HG03159 (cell line): ENCODE measurements at regions not wholly inside any gene's neighbourhood (a gene's known extent, or its start where the extent isn't known, plus 50 kb on each side); places are given as distances from the start of the nearest gene placed in this dataset.
"Not testable (repeated sequence)": the region's sequence is repeated elsewhere in the genome, so short reads cannot be mapped to it uniquely, and the experiment has no call there.

Experiments
- ATAC-seq: cut with Tn5 transposase; IDR thresholded peaks from one replicate; pipeline ENCODE4 v1.9.1; 2021; ENCODE audit warnings: mild to moderate bottlenecking, moderate library complexity; ENCODE audit not compliant: unreplicated experiment

DNA sequence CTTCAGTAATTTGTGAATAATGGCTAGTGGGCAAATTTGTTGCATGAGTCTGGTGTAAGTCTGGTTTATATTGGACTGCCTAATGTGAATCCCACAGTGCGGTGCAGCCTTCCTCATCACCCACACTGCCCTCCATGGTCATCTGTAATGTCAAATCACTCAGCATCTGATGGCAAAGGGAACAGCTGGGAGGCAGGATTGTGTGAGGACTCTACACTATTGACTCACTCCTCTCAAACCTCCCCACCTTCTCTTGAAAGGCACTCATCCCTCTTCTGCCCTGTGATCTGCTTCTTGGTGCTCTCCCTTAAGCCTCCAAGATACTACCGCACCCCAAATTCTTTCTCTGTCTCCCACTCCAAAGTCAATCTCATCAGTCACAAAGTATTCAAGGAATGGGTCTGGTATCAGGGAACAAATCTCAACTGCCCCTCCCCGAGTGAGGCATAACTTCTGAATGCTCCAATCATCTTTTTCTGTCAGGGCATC, 146.0 kb upstream of the BEND6 start:
- ATAC-seq: no peak

GRCh38 chr6:56807989-56808337, 146.9 kb upstream of the BEND6 start:
- no peak for ATAC-seq

GRCh38 chr6:56807326-56807988, 147.4 kb upstream of the BEND6 start:
- ATAC-seq: no peak

DNA sequence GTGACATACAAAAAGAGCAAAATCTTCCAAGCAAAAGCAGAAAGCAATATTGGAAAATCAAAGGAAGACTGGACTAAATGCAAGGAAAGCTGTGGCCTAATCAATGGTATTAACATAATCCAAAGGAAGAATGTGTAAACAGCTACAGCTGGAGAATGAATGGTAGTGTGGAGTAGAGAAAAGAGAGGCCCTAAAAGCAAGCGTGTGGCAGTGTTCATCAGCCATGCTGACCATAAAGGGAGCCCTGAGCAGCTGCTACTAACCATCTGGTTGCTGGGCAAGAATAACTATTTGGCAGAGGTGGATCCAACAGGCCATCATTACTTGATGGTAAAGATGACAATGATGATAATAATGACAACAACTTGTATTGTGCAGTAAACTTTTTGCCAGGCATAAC, 148.5 kb upstream of the BEND6 start:
- ATAC-seq: no peak

GRCh38 chr6:56804996-56805395, 149.9 kb upstream of the BEND6 start:
- no peak for ATAC-seq

DNA sequence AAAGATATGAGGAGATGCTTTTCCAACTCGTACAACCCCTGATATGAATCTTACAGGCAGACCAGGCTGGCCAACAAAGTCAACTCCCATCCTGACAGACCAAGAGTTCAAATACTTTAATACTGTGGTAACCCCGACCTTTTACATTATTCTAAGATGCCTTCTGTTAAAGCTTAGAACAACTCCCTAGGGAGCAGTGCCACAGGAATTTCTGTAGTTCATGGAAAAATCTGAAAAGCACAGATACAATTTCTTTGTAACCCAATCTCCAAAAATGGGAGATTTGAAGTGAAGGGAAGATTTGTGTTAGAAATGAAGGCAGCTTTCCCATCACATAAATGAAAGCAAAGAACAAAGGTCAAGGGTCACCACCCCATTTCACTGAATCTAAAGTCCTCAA, 151.3 kb upstream of the BEND6 start:
- ATAC-seq: no peak

DNA sequence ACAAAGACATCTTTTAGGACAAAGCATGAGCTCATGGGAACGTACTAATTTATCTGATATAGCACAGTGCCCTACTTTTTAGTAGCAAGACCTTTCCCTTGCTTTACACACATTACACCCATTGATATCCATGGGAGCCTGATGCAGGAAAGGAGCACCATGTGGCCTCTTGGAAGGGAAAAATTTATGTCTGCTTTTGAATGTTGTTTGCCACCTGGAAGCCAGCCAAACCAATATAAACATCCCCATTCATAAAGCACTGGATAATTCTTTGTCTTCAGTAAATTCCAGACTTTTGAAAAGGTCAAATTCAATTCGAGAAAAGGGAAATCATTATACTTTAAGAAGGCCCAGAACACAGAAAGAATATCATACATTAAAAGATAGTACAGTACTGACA, 152.3 kb upstream of the BEND6 start:
- ATAC-seq: no peak

DNA sequence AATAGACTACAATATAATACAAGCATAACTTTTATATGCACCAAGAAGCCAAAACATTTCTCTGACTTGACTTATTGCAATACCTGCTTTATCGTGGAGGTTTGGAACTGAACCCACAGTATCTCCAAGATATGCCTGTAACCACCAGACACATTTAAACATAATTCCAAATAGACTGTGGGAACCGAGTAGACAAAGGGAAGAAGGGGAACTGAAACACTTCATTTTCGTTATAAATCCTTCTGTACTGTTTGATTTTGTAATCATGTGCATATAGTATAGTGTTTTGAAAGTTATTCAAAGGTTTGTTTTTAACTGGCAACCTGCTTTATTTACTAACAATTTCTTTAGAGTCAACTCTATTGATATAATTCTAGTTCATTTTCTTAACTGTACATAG, 154.9 kb upstream of the BEND6 start:
- ATAC-seq: no peak

DNA sequence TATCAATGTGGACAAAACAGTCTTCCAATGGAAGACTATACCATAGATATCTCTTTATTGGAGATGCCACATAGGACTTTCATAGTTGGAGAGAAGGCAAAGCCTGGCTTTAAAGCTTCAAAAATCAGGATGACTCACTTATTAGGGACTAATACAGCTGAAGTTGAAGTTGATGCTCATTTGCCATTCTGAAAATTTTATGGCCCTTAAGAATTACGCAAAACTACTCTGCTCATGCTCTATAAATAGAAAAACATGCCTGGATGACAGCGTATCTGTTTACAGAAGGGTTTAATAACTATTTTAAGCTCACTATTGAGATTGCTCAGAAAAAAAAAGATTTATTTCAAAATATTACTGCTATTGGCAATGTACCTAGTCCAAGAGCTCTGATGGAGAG, 155.5 kb upstream of the DST start:
- ATAC-seq: no peak

DNA sequence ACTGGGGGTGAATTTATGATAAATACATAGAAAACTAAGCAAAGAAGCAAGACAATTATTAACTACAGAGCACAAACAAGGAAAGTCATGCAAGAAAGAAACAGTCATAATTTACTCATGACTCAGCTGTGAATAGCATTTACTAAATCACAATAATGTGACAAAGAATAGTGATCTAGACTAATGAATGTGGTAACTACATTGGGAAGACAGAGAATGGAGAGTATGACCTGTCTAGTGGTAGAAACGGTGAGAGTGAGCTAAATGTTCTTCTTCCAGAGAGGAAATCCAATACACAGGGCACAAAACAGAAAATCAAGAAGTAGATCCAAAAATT, 153.5 kb upstream of the DST start:
- ATAC-seq: peak; percentile 38

DNA sequence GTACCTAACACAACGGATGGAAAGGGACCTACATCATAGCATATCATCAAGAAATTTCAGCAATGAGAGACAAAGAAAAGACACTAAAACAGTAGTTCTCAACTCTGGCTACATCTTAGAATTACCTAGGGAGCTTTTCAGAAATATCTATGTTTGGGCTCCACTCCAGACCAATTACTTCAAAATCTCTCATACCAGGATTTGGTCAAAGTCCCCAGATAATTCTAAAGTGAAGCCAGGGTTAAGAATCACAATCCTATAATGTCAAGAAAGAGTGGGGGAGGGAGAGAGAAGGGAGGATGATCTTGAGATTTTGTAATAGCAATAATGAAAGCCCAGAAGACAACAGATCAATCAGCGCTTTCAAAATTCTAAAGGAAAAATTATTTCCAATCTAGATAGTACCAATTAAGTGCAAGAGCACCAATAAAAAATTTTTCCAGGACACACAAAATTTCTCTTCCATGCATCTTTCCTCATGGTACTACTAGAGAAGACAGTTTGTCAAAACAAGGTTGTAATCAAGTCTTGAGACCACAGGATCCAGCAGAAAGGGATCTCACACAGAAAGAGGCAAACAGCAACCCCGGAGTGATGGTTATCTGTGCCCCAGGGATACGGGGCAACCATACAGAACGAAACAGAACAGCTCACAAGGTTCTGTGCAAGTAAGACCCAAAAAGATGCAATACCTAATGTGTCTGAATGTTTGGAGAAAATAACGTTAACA, 152.9 kb upstream of the DST start:
- ATAC-seq: peak; percentile 9

- ATAC-seq: no peak
Observed at GRCh38 chr6:56794421-56794820, 151.7 kb upstream of the DST start.

GRCh38 chr6:56793938-56794337, 151.2 kb upstream of the DST start:
- no peak for ATAC-seq

DNA sequence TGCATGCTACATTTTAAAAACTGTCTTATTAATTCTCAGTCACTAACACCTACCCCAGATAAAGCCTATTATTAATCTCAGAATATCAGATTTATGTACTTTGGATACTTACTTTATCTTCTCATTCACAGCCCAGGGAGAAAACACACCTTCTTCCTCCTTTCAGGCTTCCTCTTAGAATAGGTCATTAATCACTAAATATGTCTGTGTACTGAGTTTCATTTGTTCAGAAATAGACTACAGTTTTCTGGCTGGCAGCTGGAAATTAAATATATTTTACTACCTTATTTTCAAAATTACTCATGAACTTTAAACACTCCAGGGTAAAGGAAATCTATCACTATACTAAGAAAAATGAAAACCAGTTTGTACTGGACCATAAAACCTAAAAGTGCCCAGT, 147.7 kb upstream of the DST start:
- no peak for ATAC-seq

DNA sequence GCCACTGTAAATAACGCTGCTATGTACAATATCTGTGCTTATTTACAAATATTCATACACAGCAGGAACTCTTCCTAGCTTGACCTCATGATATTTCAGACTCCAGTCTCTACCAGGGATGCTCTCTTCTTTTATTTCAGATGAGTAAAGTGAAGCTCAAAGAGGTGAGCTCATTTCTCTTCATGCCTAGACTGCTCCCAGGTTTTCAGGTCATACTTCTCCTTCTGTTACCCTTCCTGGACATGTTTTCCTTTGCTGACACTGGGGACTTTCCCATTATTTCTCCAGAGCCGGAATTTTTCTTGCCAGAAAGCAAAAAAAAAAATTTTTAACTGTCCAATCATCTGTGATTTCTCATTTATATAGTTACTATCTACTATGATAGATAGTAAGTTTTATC, 147.2 kb upstream of the DST start:
- no peak for ATAC-seq

DNA sequence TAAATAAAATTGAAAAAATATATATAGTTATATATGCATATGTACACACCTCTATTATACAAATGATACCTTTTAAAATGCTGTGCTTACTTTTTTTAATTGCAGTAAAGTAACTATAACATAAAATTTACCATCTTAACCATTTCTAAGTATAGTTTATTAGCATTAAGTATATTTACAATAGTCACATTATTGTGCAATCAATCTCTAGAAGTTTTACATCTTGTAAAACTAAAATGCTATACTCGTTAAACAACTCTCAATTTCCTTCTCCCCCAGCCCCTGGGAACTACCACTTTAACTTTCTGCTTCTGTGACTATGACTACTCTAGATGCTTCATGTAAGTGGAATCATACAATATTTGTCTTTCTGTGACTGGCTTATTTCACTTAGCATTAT, 146.7 kb upstream of the DST start:
- ATAC-seq: no peak

GRCh38 chr6:56787209-56787608, 144.5 kb upstream of the DST start:
- ATAC-seq: no peak

DNA sequence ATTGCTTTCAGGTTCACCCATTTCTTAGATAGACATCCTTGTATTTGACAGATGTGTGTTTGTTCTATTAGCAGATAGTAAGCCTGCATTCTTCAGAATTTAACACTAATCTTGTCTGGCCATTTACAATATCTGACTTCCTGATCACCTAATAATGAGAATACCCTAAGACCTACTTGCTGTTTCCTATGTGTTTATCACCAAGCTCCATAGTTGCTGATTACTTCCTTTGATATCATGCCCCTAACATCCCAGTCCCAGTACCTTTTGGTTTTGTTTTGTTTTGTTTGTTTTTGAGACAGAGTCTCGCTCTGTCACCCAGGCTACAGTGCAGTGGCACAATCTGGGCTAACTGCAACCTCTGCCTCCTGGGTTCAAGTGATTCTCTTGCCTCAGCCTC, 143.6 kb upstream of the DST start:
- no peak for ATAC-seq

DNA sequence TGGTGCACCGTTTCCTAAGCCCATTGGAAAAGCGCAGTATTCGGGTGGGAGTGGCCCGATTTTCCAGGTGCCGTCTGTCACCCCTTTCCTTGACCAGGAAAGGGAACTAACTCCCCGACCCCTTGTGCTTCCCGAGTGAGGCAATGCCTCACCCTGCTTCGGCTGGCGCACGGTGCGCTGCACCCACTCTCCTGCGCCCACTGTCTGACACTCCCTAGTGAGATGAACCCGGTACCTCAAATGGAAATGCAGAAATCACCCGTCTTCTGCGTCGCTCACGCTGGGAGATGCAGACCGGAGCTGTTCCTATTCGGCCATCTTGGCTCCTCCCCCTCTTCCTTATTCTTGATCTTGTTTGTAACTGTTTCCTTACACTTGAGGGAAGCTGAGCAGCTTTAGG, 142.8 kb upstream of the DST start:
- not testable (repeated sequence) for ATAC-seq

DNA sequence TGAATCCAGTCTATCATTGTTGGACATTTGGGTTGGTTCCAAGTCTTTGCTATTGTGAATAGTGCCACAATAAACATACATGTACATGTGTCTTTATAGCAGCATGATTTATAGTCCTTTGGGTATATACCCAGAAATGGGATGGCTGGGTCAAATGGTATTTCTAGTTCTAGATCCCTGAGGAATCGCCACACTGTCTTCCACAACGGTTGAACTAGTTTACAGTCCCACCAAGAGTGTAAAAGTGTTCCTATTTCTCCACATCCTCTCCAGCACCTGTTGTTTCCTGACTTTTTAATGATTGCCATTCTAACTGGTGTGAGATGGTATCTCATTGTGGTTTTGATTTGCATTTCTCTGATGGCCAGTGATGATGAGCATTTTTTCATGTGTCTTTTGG, 137.4 kb upstream of the DST start:
- ATAC-seq: not testable (repeated sequence)

DNA sequence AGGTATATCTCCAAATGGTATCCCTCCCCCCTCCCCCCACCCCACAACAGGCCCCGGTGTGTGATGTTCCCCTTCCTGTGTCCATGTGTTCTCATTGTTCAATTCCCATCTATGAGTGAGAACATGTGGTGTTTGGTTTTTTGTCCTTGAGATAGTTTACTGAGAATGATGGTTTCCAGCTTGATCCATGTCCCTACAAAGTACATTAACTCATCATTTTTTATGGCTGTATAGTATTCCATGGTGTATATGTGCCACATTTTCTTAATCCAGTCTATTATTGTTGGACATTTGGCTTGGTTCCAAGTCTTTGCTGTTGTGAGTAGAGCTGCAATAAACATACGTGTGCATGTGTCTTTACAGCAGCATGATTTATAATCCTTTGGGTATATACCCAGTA, 135.8 kb upstream of the DST start:
- ATAC-seq: not testable (repeated sequence)

DNA sequence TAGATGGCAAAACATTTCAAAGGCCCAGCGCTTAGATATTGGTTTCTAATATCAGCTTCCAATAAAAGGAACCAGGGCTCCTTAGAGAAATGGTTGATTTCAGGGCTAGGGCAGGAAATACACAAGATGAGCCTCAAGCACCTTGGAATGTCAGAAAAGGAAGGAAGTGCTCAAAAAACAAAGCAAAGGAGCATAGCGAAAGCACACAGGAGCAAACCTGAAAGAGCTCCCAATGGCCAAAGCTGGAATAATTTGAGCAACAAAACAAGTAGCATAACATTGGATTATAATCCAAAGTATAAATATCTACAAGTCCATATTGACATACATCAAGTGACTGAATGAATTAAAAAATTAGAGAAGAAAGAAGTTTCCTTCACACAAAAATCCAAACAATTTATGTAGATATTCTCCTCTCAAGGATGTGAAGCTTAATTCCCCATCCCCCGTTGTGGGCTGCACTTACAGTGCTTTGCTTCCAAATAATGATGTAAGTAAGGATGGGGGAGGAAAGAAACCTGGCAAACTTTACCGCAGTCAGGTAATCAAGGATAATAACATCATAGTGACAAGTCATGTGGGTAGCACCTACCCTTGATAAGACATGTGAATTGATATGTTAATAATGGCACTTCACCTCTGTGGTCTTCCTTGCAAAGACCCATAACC, 132.9 kb upstream of the DST start:
- no peak for ATAC-seq
